Body of pancreas (tissue), 4 donors: ENCODE measurements at regions not wholly inside any gene's neighbourhood (a gene's known extent, or its start where the extent isn't known, plus 50 kb on each side); places are given as distances from the start of the nearest gene placed in this dataset.

Experiments used
- CTCF ChIP-seq, 7 experiments: fragments of 450-650 bp in 4 of 7; fragments of 200-600 bp in 3 of 7; sonication (generic) in 3 of 7; IDR thresholded peaks; one replicate each; pipeline ENCODE4 v1.5.1; 2016 to 2019; ENCODE audit warnings: antibody characterized with exemption in 7 of 7
- POLR2A ChIP-seq, 3 donors: fragments of 450-650 bp; IDR thresholded peaks; one replicate each; pipeline ENCODE4 v1.6.1; 2016; ENCODE audit warnings: antibody characterized with exemption in 3 of 3, mild to moderate bottlenecking in 2 of 3

- no peak for TF ChIP-seq CTCF (IDR thresholded peaks at IDR 0.05)
- no peak for TF ChIP-seq POLR2A (IDR thresholded peaks at IDR 0.05)
These were observed 169.6 kb downstream of the KDM5D start for GRCh38 chrY:19574939-19575338.
